ENCODE measurements at regions not wholly inside any gene's neighbourhood (a gene's known extent, or its start where the extent isn't known, plus 50 kb on each side); places are given as distances from the start of the nearest gene placed in this dataset.
"Not testable (repeated sequence)": the region's sequence is repeated elsewhere in the genome, so short reads cannot be mapped to it uniquely, and the experiment has no call there.

- DNase-seq, result no peak
These were observed 379.0 kb upstream of the GOT2 start for GRCh38 chr16:59113004-59113670.

GRCh38 chr16:59111280-59111679, 377.2 kb upstream of the GOT2 start:
- DNase-seq, result no peak

- no peak for DNase-seq
These were observed 374.3 kb upstream of the GOT2 start for GRCh38 chr16:59108374-59108773.

GRCh38 chr16:59096682-59097081, 362.6 kb upstream of the GOT2 start:
- not testable (repeated sequence) for DNase-seq

- DNase-seq, result no peak
These were observed 356.4 kb upstream of the GOT2 start for GRCh38 chr16:59090541-59090940.

- DNase-seq, result no peak
These were observed 354.3 kb upstream of the GOT2 start for GRCh38 chr16:59088431-59088830.

- no peak for DNase-seq
These were observed 353.5 kb upstream of the GOT2 start for GRCh38 chr16:59087641-59088040.

GRCh38 chr16:59067205-59067604, 333.1 kb upstream of the GOT2 start:
- no peak for DNase-seq

- no peak for DNase-seq
These were observed 326.1 kb upstream of the GOT2 start for GRCh38 chr16:59060207-59060606.

- no peak for DNase-seq
These were observed 324.1 kb upstream of the GOT2 start for GRCh38 chr16:59058250-59058649.

- DNase-seq, result no peak
These were observed 319.8 kb upstream of the GOT2 start for GRCh38 chr16:59053911-59054310.

GRCh38 chr16:59052231-59052630, 318.1 kb upstream of the GOT2 start:
- DNase-seq, result no peak

GRCh38 chr16:59048876-59049275, 314.8 kb upstream of the GOT2 start:
- no peak for DNase-seq

GRCh38 chr16:59047114-59047513, 313.0 kb upstream of the GOT2 start:
- no peak for DNase-seq

- no peak for DNase-seq
These were observed 312.2 kb upstream of the GOT2 start for GRCh38 chr16:59046335-59046734.

GRCh38 chr16:59045501-59045900, 311.4 kb upstream of the GOT2 start:
- no peak for DNase-seq

GRCh38 chr16:59044616-59045015, 310.5 kb upstream of the GOT2 start:
- DNase-seq, result no peak

- DNase-seq, result no peak
These were observed 308.2 kb upstream of the GOT2 start for GRCh38 chr16:59042301-59042700.

- DNase-seq, result no peak
These were observed 305.1 kb upstream of the GOT2 start for GRCh38 chr16:59039066-59039720.

GRCh38 chr16:59030923-59031485, 296.9 kb upstream of the GOT2 start:
- DNase-seq, result no peak

- DNase-seq, result no peak
These were observed 287.6 kb upstream of the GOT2 start for GRCh38 chr16:59021751-59022150.

GRCh38 chr16:59013930-59014329, 279.8 kb upstream of the GOT2 start:
- DNase-seq, result no peak

GRCh38 chr16:58999762-59000161, 265.6 kb upstream of the GOT2 start:
- DNase-seq, result no peak

GRCh38 chr16:58992755-58993154, 258.6 kb upstream of the GOT2 start:
- not testable (repeated sequence) for DNase-seq
